NCI-H2227 (cell line): ENCODE measurements at regions not wholly inside any gene's neighbourhood (a gene's known extent, or its start where the extent isn't known, plus 50 kb on each side); places are given as distances from the start of the nearest gene placed in this dataset.
A peak's percentile ranks its signal among the peaks of the same experiment; 100 is the strongest.

Experiments used
- DNase-seq: peaks from one replicate; lab custom pipeline; 2025; ENCODE audit not compliant: unreplicated experiment; lab: John Stamatoyannopoulos, UW

- DNase-seq, result no peak
Measured at GRCh38 chr1:62917314-62917713, 133.4 kb downstream of the ATG4C start.

- DNase-seq, result no peak
Measured at GRCh38 chr1:62917805-62918204, 133.9 kb downstream of the ATG4C start.

- no peak for DNase-seq
Measured at GRCh38 chr1:62918700-62919099, 134.8 kb downstream of the ATG4C start.

- DNase-seq, result no peak
Measured at GRCh38 chr1:62922006-62922405, 138.1 kb downstream of the ATG4C start.

GRCh38 chr1:62924983-62925790 lies 141.3 kb downstream of the ATG4C start:
- DNase-seq, result no peak

GRCh38 chr1:62926681-62927252 lies 142.8 kb downstream of the ATG4C start:
- DNase-seq, result no peak

GRCh38 chr1:62928885-62929284 lies 145.0 kb downstream of the ATG4C start:
- DNase-seq, result no peak

- DNase-seq, result no peak
Measured at GRCh38 chr1:62937634-62938296, 153.8 kb downstream of the ATG4C start.

GRCh38 chr1:62941780-62942179 lies 157.8 kb downstream of the ATG4C start:
- no peak for DNase-seq

GRCh38 chr1:62946511-62946910 lies 162.6 kb downstream of the ATG4C start:
- no peak for DNase-seq

GRCh38 chr1:62951428-62951827 lies 167.5 kb downstream of the ATG4C start:
- DNase-seq, result no peak

- no peak for DNase-seq
Measured at GRCh38 chr1:62952596-62952995, 168.7 kb downstream of the ATG4C start.

- DNase-seq, result no peak
Measured at GRCh38 chr1:62953633-62954032, 169.7 kb downstream of the ATG4C start.

- DNase-seq, result no peak
Measured at GRCh38 chr1:62954758-62955157, 170.8 kb downstream of the ATG4C start.

GRCh38 chr1:62955666-62956065 lies 171.7 kb downstream of the ATG4C start:
- DNase-seq, result no peak

GRCh38 chr1:62962014-62962812 lies 178.3 kb downstream of the ATG4C start:
- DNase-seq, result no peak

GRCh38 chr1:62962901-62963776 lies 179.2 kb downstream of the ATG4C start:
- peak; percentile 25 for DNase-seq

GRCh38 chr1:62964141-62964540 lies 180.2 kb downstream of the ATG4C start:
- no peak for DNase-seq

GRCh38 chr1:62967031-62967430 lies 183.1 kb downstream of the ATG4C start:
- DNase-seq, result no peak

- no peak for DNase-seq
Measured at GRCh38 chr1:62977366-62977765, 193.4 kb downstream of the ATG4C start.
